HG03571 (cell line): ENCODE measurements at regions not wholly inside any gene's neighbourhood (a gene's known extent, or its start where the extent isn't known, plus 50 kb on each side); places are given as distances from the start of the nearest gene placed in this dataset.
"Not testable (repeated sequence)": the region's sequence is repeated elsewhere in the genome, so short reads cannot be mapped to it uniquely, and the experiment has no call there.

Experiments
- ATAC-seq: cut with Tn5 transposase; IDR thresholded peaks from one replicate; pipeline ENCODE4 v1.9.1; 2021; ENCODE audit not compliant: unreplicated experiment

DNA sequence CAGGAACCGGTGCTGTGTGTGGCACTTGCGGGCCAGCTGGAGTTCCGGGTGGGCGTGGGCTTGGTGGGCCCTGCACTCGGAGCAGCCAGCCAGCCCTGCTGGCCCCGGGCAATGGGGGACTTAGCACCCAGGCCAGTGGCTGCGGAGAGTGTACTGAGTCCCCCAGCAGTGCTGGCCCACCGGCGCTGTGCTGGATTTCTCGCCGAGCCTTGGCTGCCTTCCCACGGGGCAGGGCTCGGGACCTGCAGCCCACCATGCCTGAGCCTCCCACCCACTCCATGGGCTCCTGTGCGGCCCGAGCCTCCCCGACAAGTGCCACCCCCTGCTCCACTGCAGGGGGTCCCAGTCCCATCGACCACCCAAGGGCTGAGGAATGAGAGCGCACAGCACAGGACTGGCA, 252.8 kb upstream of the INTU start:
- not testable (repeated sequence) for ATAC-seq

DNA sequence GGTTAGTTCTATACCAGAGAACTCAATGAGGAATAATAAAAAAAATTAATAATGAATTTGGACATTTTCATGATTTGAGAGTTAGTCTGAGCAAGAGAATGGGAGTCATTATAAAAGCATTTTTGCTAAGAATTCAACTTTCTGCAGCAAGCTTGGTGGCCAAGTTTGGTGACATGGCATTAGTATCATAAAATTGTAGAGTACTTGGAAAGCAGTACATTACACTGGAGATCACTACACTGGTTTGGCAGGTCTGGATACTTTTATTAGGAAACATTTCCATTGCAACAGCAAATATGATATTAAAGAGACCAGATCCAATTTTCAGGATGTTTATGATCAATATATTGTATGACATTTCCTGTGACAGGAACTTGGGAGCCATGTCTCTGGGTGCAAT, 249.1 kb upstream of the INTU start:
- no peak for ATAC-seq

DNA sequence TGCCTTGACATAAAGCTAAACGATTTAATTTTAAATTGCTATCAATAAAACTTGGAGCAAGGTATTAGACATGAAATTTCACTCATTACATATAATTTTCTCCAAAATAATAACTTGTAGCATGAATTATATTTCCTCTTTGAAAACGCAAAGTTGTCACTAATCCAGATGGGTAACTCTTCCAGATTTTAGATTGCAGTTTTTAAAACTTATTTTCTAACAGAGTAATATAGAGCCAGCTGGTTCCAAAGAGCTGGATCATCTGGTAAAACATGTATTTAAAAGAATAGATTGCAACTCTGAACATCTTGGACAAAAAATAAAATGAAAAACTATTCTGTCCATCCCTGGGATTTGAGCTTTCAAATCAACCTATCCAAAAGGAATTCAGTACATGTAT, 238.2 kb upstream of the INTU start:
- ATAC-seq, result no peak

DNA sequence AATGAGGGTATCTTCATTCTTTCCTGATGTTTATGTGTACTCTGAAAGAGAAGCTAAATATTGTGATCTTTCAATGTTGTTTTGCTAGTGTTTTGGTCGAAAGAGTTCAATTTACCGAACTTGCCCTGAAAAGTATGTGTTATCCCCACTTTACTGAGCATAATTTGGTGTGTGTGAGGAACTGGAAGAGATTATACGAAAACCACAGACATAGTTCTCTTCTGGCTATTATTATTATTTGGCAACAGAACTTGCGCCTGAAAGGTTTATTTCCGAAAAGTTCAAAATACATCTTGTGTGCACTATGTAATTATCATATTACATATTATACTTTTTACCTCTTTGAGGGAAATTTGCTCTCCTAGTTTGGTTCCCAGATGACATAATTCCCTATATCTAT, 232.5 kb upstream of the INTU start:
- ATAC-seq, result no peak

DNA sequence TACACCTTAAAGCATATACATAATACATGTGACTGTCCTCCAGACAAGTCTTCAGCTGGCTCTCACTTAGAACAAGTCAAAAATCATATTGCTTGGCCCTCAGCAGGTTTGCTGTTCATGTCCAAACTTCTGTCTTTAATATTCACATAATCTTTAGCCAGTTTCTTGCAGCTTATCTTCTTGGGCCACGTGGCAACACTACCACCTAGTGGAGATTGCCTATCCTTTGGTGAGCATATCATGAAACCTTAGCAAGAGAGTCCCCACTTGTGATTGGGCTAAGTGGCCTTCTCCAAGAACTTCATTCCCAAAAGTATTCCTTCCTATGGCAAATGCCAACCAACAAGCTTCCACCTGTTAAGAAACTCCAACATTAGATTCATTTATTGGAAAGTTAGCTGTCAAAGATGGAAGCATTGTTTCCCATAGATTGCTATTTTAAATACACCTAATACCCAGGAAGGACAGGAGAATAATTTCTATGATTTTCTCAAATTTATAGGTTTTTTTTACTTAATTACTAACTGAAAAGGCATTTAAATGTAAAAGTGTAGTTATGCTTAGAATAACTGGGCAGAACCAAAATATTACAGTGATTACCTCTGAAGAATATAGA, 231.9 kb upstream of the INTU start:
- no peak for ATAC-seq

DNA sequence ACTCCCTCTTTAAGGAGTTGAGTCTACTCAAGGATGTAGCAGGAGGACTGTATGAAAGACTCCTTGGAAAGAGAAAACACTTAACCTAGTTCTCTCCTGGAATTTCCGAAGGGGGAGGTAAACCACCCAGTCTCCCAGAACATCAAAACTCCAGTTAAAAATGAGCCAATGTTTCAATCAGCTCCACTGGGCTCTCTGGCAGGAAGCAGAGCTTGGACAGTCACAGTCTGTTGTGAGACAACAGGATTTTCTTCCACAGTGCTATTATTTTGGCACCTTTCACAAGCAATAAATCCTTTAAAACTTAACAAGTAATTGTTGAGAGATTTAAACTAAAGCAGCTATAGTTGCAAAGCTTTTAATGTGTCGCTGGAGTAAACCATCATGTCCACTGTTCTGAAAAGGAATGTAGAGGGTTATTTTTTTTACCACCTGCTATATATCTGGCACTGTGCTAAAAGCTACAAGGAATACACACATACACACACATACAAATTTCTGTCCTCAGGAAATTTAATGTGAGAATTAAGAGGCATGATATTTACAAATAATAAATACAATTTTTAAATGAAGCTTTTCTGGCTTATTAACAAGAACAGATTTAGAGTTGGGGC, 229.2 kb upstream of the INTU start:
- ATAC-seq, result no peak

DNA sequence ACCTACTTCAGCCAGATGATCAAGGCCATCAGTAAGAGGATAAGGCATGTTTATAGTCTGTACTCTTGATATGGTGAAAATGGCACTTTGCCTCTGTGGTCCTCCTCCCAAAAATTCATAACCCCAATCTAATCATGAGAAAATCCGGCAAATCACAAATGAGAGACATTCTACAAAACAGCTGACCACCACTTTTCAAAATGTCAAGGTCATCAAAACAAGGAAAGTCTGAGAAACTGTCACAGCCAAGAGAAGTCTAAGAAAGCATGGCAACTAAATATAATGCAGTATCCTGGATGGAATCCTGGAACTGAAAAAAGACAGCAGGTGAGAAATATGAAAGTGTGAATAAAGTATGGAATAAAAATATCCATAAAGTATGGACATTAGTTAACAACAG, 226.6 kb upstream of the INTU start:
- ATAC-seq, result no peak

DNA sequence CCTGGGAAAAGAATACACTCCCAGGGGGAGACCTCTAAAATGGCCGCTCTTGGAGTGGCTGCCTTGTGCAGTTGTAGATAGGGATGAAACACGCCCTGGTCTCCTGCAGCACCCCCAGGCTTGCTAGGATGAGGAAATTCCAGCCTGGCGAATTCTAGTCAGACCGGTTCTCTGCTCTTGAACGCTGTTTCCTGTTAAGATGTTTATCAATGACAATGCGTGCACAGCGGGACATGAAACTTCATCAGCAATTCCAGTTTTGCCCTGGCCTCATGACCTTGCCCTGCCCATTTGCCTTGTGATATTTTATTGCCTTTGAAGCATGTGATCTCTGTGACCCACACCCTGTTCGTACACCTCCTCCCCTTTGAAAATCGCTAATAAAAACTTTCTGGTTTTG, 225.2 kb upstream of the INTU start:
- ATAC-seq, result not testable (repeated sequence)

DNA sequence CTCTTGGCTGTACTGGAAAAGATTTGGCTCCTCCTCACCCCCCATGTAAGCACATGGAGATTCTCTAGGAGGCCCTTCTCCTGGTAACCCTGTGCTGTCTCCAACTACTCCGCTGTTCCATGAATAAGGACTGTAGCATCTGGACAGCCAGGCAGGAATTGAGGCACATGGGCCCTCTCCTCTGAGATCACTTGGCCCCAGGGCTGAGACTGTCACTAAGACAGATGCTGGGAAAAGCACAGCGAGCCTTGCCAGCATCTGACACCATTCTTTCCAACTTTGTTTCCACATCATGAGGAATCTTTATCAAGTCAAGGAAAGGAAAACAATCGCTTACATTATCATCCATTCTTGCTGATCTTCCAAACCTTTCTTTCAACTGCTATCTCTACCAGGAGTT, 222.6 kb upstream of the INTU start:
- no peak for ATAC-seq

DNA sequence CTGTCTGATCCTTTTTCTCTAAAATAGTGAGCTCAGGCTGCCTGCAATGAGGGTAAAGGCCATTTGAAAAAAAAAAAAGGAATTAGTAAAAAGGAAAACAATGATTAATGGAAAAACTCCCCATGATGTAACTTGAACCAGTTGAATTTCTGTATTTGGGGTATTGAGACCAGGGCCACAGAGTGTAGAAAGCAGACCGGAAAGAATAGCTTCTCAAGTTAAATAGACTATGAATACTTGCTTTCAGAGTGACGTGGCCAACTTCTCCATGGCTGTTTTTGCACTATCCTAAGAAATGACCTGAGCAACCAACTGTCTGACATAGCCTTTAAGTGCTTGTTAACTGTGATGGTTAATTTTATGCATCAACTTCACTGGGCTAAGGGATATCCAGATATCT, 222.1 kb upstream of the INTU start:
- no peak for ATAC-seq

DNA sequence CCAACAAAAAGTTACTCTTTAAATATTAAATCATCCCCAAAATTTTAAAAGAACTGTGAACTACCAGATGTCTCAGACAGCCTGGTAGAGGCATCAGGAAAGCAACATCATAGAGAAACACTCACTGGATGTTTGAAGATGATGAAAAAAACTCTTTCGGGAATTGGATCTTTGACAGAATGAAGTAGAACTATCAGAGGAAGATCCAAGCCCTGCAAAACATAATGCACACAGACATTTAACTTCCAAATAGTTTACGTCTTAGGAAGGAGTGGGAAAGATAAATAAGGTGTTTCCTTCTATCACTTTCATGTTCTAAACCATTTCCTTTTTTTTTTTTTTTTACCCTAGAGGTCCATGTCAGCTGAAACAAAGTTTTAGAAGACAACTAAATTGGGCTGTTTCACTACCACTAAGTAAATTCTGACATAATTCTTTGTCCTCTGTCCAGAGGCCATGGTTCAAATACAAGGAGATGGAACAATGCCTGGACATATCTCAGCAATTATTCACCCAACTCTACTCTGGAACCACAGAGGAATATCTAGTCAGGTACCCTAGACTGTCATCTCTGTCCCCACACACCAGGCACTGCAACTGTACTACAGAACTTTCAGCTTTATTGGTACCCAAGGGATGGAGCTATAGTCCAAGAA, 217.7 kb upstream of the INTU start:
- ATAC-seq, result no peak

DNA sequence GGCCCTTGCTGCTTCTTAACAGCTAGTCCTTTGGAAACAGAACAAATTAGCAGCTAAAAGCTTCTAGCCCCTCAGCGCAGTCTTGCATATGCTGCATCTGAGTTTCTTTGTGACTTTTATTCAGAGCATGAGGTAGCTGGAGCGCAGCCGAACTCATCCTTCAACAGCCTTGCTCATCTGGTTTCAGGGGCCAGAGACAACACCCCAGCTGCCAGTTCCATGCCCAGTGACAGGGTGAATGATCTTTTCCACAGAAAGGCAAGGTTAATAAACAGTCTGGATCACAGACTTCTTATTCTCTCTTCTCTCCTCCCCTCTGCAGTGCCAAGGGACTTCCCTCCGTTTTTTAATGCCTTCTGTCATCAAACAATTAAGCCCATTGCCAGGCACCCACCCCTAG, 216.6 kb upstream of the INTU start:
- no peak for ATAC-seq

DNA sequence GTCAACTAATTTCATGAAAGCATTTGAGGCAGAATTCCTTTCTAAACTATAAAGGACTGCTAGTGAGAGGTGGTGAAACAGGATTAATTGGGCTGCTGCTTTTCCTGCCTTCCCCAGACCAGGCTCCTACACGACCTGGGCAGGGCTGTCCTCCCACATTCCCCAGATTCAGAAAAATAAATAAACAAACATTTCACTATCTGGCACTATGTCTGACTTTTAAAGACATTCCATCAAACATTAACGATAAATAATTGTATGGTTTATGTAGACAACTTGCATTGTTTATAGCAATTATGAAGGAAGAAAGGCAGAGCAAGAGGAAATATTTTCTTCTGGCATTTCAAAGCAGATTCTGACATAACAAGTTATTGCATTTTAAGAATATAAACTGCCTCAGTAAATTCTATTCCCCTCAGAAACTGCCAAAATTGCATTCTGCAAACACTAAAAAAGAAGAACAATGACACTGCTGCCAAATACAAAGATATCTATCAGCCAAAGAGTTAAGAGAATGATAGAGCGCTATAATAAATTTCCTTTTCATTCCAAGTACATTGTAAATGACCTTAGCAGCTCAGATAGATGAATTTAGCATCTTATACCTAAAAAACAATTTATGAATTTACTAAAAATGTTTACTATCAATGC, 214.7 kb upstream of the INTU start:
- ATAC-seq, result no peak

DNA sequence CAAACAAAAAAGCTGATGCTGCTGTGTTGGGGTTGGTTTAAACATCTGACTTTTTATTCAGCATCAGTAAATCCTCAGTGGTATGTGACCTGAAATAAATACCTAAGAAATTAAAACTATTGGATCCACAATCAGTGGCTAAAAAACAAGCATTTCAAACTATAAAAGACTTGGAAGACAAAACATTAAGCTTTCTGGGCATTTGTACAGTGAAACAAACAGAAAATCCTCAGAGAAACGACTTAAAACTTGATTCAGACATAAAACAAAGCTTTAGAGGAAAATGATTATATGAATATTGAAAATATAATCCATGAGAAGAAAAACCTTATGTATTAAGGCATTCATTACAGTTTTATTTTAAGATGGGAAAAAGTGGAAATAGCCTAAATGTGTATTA, 213.3 kb upstream of the INTU start:
- ATAC-seq, result no peak

DNA sequence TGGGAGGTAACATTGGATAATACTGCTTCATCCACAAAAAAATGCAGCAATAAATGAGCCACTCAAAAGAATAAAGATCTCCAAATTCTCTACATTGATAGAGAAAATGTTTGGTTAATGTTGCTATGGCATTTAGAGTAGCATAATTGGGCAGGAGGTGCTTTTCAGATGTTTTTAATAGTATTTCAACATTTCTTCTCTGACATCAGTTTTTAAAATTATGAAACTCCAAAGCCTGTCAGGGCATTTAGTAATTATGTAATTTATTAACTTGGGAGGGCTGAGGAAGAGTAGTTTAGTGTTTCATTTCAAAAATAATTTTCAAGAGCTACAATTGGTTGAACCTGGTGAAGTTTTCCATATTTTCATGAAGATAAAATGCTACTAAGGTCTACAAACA, 211.3 kb upstream of the INTU start:
- no peak for ATAC-seq

DNA sequence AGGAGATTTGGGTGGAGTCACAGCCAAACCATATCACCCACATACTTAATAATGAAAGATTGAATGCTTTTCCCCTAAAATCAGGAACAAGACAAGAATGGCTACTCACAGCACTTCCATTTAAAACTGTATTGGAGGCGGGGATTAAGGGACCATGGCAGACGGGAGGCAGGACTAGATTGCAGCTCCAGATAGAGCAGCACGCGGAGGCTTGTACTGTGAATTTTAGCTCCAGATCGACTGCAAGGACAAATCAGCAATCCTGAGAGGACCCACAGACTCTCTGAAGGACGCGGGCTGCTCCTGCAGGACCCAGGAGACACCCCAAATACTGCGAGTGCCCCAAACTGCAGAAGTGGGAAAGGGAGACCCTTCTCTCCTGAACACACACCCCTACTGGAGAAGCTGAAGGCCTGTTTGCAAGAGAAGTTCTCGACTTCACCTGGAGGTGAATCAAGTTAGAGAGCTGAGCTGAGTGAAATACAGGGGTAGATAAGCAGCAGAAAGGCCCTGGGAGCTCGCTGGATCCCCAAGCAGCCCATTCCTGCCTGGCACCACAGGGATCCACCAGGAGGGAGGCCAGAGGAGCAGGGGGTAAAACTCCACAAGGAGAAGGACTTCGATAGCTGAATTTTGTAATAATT, 207.4 kb upstream of the INTU start:
- ATAC-seq, result no peak

DNA sequence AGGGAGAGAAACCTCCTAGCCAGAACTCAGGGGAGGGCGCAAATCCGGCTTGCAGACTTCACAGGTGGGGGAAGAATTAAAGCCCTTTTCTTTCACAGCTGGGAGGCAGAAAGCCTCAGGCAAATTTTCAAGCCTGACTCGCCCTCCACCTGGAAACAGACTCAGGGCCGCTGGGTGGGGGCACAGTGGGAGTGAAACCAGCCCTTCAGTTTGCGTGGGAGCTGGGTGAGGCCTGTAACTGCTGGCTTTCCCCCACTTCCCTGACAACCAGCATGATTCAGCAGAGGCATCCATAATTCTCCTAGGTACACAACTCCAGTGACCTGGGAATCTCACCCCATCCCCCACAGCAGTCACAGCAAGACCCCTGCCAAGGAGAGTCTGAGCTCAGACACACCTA, 206.9 kb upstream of the INTU start:
- ATAC-seq, result no peak

DNA sequence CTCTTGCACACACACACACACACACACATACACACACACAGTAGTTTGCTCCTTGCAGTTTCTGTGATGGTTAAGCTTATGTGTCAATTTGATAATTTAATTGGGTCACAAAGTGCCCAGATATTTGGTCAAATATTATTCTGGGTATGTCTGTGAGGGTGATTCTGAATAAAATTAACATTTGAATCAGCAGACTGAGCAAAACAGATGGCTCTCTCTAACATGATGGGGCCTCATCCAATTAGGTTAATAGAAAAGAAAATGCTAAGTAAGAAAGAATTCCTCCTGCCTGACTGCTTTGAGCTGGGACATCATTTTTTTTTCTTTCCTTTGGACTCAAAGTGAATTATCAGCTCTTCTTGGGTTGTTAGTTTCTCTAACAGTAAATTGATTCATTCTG, 191.2 kb upstream of the INTU start:
- ATAC-seq, result no peak

DNA sequence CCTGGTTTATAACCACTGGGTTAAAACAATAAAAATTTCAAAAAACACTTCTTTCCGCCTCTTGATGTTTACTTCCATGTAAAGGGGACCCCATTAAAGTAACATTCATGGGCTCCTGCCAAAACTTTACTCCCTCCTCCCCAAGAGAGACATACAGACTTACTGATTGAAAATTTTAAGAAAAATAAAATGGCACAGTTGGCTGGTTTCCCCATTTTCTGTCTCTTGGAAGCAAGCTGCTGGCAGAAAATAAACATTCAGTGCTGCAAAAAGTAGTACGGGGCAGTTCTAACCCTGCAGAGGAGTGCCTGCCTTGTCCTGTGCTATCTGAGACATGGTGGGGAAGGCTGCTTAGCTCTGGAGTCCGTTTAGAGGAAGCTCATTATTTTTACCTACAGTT, 187.3 kb upstream of the INTU start:
- no peak for ATAC-seq

DNA sequence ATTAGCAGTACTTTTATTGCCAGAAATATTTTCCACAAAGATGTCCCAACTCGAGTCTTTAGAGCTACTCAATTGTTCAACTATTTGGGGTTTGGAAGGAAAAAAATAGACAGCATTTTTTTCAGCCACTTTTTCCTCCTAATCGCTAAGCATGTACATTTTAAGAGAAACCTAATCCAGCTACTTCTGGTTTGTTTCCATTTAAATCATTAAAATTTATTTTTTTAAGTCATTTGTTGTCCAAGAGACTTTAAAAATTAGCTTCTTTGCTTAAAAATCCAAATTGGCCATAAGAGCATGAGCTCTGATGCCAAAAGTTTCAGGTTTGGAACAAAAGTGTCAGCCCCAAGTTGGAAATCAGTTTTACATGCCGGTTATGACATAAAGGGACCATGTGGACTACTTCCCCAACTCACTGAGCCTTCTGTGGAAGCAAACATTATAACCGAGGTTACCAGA, 186.3 kb upstream of the INTU start:
- no peak for ATAC-seq

DNA sequence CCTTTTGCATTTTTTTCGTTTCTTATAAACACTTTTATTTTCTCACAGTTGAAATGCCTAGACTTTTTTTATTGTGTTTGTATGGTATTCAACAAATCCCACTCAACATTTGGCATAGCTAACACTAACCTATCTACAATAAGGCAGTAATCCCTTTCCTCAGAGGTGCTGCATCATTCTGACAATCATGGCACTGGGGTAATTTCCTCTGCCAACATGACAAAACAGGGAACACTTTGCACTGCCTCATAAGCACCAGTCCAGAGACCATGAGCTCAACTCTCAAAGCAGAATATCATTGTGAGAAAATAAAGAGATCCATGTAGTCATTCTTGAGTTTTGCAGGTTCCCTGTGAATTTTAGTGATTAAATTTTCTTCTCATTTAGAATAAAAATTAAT, 183.8 kb upstream of the INTU start:
- no peak for ATAC-seq

DNA sequence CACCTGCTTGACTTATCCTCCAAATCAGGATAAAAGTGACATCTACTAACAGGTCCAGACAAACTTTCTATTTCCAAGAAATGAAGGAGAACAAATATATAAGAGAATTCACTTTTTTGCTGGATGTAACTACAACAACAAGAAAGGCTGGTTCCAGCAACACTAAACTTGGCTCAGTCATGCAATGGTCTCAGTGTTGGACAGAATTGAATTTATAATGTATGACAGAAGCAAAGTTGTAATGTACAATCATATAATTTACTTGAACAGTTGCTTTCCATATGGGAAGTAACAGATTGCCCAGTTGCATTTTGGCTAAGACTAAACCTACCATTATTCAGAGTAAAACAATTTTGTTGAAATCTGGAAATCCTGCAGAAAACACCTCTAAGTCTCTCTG, 183.3 kb upstream of the INTU start:
- no peak for ATAC-seq
